Body of pancreas (tissue), 4 donors: ENCODE measurements at regions not wholly inside any gene's neighbourhood (a gene's known extent, or its start where the extent isn't known, plus 50 kb on each side); places are given as distances from the start of the nearest gene placed in this dataset.

Experiments used
- ATAC-seq: fragments of 150-250 bp; one replicate; pipeline ENCODE4 v1.9.1; 2016
- DNase-seq, 4 donors: peaks; one replicate each; pipeline ENCODE4 v3.0.0-alpha.2; 2019
- H3K27ac ChIP-seq, 4 donors: fragments of 200-600 bp; sonication (generic); 1 replicate in 3 of 4; 2 replicates in 1 of 4; pipeline versions ENCODE4 v1.5.1 to v1.6.1; 2016 to 2019; ENCODE audit warnings: mild to moderate bottlenecking in 1 of 4, mixed read lengths in 1 of 4, moderate library complexity in 1 of 4
- H3K27me3 ChIP-seq, 2 donors: fragments of 200-600 bp; sonication (generic); one replicate each; pipeline ENCODE4 v1.6.0; 2016; ENCODE audit warnings: mild to moderate bottlenecking in 1 of 2
- H3K36me3 ChIP-seq, 2 donors: fragments of 200-600 bp; sonication (generic); replicated peaks in 1 of 2; 2 replicates each; pipeline ENCODE4 v1.5.1; 2016; ENCODE audit warnings: low read depth in 2 of 2; ENCODE audit not compliant: insufficient read depth in 1 of 2
- H3K4me1 ChIP-seq: fragments of 200-600 bp; sonication (generic); one replicate; pipeline ENCODE4 v1.6.0; 2016
- H3K4me3 ChIP-seq, 2 donors: fragments of 200-600 bp; sonication (generic); 1 replicate in 1 of 2; 2 replicates in 1 of 2; pipeline ENCODE4 v1.5.1; 2016 to 2019
- H3K9me3 ChIP-seq, 3 donors: fragments of 200-600 bp; sonication (generic); 1 replicate in 2 of 3; 2 replicates in 1 of 3; pipeline ENCODE4 v1.5.1; 2016
- CTCF ChIP-seq, 7 experiments: fragments of 450-650 bp in 4 of 7; fragments of 200-600 bp in 3 of 7; sonication (generic) in 3 of 7; IDR thresholded peaks; one replicate each; pipeline ENCODE4 v1.5.1; 2016 to 2019; ENCODE audit warnings: antibody characterized with exemption in 7 of 7
- POLR2A ChIP-seq, 3 donors: fragments of 450-650 bp; IDR thresholded peaks; one replicate each; pipeline ENCODE4 v1.6.1; 2016; ENCODE audit warnings: antibody characterized with exemption in 3 of 3, mild to moderate bottlenecking in 2 of 3
- WGBS, 2 donors: methylation state at CpG; one replicate each; pipeline ENCODE4 v1.1.5; 2017; 5-methylcytosine and 5-hydroxymethylcytosine counted together
- intact Hi-C: fragments of 100-400 bp; cut with DNase I; formaldehyde crosslinking; loops from one replicate; pipeline ENCODE4 v1.15.1; 2023

- 20 to 26% methylated on average over 14 of the region's 14 CpGs for WGBS, 2 donors
- Histone ChIP-seq H3K27ac (no peak overlapping the region), H3K36me3 (no peaks in the 10 kb centered on the region), H3K9me3 (no peaks in the 10 kb centered on the region), H3K4me1 (no peaks in the 10 kb centered on the region), H3K4me3 (no peak overlapping the region), H3K27me3 (no peaks in the 10 kb centered on the region)
- intact Hi-C loops = no loop called here
- ATAC-seq (no peak), DNase-seq (no peak)
- no peak for TF ChIP-seq POLR2A (IDR thresholded peaks at IDR 0.05)
- TF ChIP-seq CTCF (IDR thresholded peaks at IDR 0.05) = no peak
Observed at GRCh38 chr18:77985526-77986281, 736.1 kb downstream of the GALR1 start.

GRCh38 chr18:77990131-77990530 lies 740.5 kb downstream of the GALR1 start:
- no peak for DNase-seq
- no peaks in the 10 kb centered on the region for H3K4me1 ChIP-seq
- H3K4me3 ChIP-seq = no peak overlapping the region
- no peaks in the 10 kb centered on the region for H3K9me3 ChIP-seq
- ATAC-seq = no peak
- no peaks in the 10 kb centered on the region for H3K27me3 ChIP-seq
- H3K27ac ChIP-seq = no peak overlapping the region
- intact Hi-C loops = no loop called here
- TF ChIP-seq POLR2A (IDR thresholded peaks at IDR 0.05) = no peak
- TF ChIP-seq CTCF (IDR thresholded peaks at IDR 0.05) = no peak
- no peaks in the 10 kb centered on the region for H3K36me3 ChIP-seq
- WGBS, 2 donors = 66 to 77% methylated on average over 12 of the region's 12 CpGs

GRCh38 chr18:77990901-77991300 lies 741.3 kb downstream of the GALR1 start:
- ATAC-seq (no peak), DNase-seq (no peak)
- no peaks in the 10 kb centered on the region for H3K36me3 ChIP-seq
- intact Hi-C loops = no loop called here
- no peaks in the 10 kb centered on the region for H3K9me3 ChIP-seq
- WGBS, 2 donors = 70 to 72% methylated on average over 13 of the region's 13 CpGs
- H3K4me3 ChIP-seq = no peak overlapping the region
- TF ChIP-seq CTCF (IDR thresholded peaks at IDR 0.05) = no peak
- no peak for TF ChIP-seq POLR2A (IDR thresholded peaks at IDR 0.05)
- H3K4me1 ChIP-seq = no peaks in the 10 kb centered on the region
- no peak overlapping the region for H3K27ac ChIP-seq
- no peaks in the 10 kb centered on the region for H3K27me3 ChIP-seq

GRCh38 chr18:77992057-77992456 lies 742.4 kb downstream of the GALR1 start:
- Histone ChIP-seq H3K27ac (no peak overlapping the region), H3K9me3 (no peaks in the 10 kb centered on the region), H3K4me3 (no peak overlapping the region), H3K4me1 (no peaks in the 10 kb centered on the region), H3K27me3 (no peaks in the 10 kb centered on the region), H3K36me3 (no peaks in the 10 kb centered on the region)
- DNase-seq (no peak), ATAC-seq (no peak)
- intact Hi-C loops = no loop called here
- TF ChIP-seq POLR2A (IDR thresholded peaks at IDR 0.05) (no peak), CTCF (IDR thresholded peaks at IDR 0.05) (no peak)
- WGBS, 2 donors = 74 to 79% methylated on average over 8 of the region's 8 CpGs
